GM18868 (cell line): ENCODE measurements at regions not wholly inside any gene's neighbourhood (a gene's known extent, or its start where the extent isn't known, plus 50 kb on each side); places are given as distances from the start of the nearest gene placed in this dataset.

Experiments
- ATAC-seq: cut with Tn5 transposase; IDR thresholded peaks from one replicate; pipeline ENCODE4 v1.9.1; 2021; ENCODE audit warnings: mild to moderate bottlenecking, moderate library complexity; ENCODE audit not compliant: unreplicated experiment

GRCh38 chr5:4250254-4250653 lies 654.6 kb downstream of the IRX1 start:
- no peak for ATAC-seq

GRCh38 chr5:4252385-4252784 lies 656.8 kb downstream of the IRX1 start:
- no peak for ATAC-seq

- no peak for ATAC-seq
Observed at GRCh38 chr5:4254736-4255135, 659.1 kb downstream of the IRX1 start.

GRCh38 chr5:4255441-4255840 lies 659.8 kb downstream of the IRX1 start:
- ATAC-seq: no peak

GRCh38 chr5:4258170-4258569 lies 662.5 kb downstream of the IRX1 start:
- no peak for ATAC-seq

GRCh38 chr5:4271193-4271592 lies 675.6 kb downstream of the IRX1 start:
- no peak for ATAC-seq

- no peak for ATAC-seq
Observed at GRCh38 chr5:4275232-4275631, 679.6 kb downstream of the IRX1 start.

- no peak for ATAC-seq
Observed at GRCh38 chr5:4294878-4295277, 699.2 kb downstream of the IRX1 start.

- no peak for ATAC-seq
Observed at GRCh38 chr5:4295663-4296339, 700.2 kb downstream of the IRX1 start.

GRCh38 chr5:4306057-4306456 lies 710.4 kb downstream of the IRX1 start:
- ATAC-seq: no peak

- no peak for ATAC-seq
Observed at GRCh38 chr5:4309026-4309425, 713.4 kb downstream of the IRX1 start.

GRCh38 chr5:4313138-4313537 lies 717.5 kb downstream of the IRX1 start:
- ATAC-seq: no peak

- no peak for ATAC-seq
Observed at GRCh38 chr5:4319478-4320128, 724.0 kb downstream of the IRX1 start.

- ATAC-seq: no peak
Observed at GRCh38 chr5:4330327-4330726, 734.7 kb downstream of the IRX1 start.

- no peak for ATAC-seq
Observed at GRCh38 chr5:4335078-4335477, 739.4 kb downstream of the IRX1 start.

- no peak for ATAC-seq
Observed at GRCh38 chr5:4337519-4337918, 741.9 kb downstream of the IRX1 start.

GRCh38 chr5:4339949-4340348 lies 744.3 kb downstream of the IRX1 start:
- ATAC-seq: no peak

GRCh38 chr5:4345850-4346249 lies 750.2 kb downstream of the IRX1 start:
- no peak for ATAC-seq

GRCh38 chr5:4348423-4348822 lies 752.8 kb downstream of the IRX1 start:
- ATAC-seq: no peak

- no peak for ATAC-seq
Observed at GRCh38 chr5:4348919-4349318, 753.3 kb downstream of the IRX1 start.

GRCh38 chr5:4356201-4356600 lies 760.6 kb downstream of the IRX1 start:
- ATAC-seq: no peak

GRCh38 chr5:4359847-4360246 lies 764.2 kb downstream of the IRX1 start:
- no peak for ATAC-seq

GRCh38 chr5:4361753-4362152 lies 766.1 kb downstream of the IRX1 start:
- no peak for ATAC-seq
